Cardiac septum (tissue), 1 donor: ENCODE measurements at regions not wholly inside any gene's neighbourhood (a gene's known extent, or its start where the extent isn't known, plus 50 kb on each side); places are given as distances from the start of the nearest gene placed in this dataset.

Source experiments
- DNase-seq: peaks from one replicate; pipeline ENCODE4 v3.0.0-alpha.2; 2020; ENCODE audit warnings: low spot score
- intact Hi-C: fragments of 100-400 bp; cut with DNase I; formaldehyde crosslinking; loops from one replicate; pipeline ENCODE4 v1.14.0; 2022
- donor health status: DM: no; HTN: no; CAD: no.

- intact Hi-C loops: no loop called here
- no peak for DNase-seq
Measured at GRCh38 chr9:35540315-35540714, 50.4 kb downstream of the RUSC2 start.

GRCh38 chr9:35546853-35547252 lies 56.9 kb downstream of the RUSC2 start:
- intact Hi-C loops: no loop called here
- no peak for DNase-seq

DNA sequence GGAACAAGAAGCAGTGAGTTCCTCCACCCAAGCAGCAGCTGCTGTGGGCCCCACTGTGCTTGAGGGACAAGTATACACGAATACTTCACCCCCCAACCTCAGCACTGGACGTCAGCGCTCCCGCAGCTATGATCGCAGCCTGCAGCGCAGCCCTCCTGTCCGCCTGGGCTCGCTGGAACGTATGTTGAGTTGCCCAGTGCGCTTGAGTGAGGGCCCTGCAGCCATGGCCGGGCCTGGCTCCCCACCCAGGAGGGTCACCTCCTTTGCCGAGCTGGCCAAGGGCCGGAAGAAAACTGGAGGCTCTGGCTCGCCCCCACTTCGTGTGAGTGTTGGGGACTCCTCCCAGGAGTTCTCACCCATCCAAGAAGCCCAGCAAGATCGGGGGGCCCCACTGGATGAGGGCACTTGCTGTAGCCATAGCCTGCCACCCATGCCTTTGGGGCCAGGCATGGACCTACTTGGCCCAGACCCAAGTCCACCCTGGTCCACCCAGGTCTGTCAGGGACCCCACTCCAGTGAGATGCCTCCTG lies 57.1 kb upstream of the TESK1 start:
- DNase-seq: no peak
- intact Hi-C loops: no loop called here

DNA sequence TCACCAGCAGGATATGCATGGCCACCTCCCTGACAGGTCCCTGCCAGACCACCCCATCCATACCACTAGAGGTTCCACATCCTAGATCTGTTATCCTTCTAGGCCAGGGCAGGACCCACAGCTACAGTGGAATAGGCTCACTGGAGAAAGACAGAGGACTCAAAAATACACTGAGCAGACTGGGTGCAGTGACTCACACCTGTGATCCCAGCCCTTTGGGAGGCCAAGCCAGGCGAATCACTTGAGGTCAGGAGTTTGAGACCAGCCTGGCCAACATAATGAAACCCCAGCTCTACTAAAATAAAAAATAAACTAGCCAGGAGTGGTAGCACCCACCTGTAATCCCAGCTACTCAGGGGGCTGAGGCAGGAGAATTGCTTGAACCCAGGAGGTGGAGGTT lies 56.5 kb upstream of the TESK1 start:
- intact Hi-C loops: no loop called here
- no peak for DNase-seq

DNA sequence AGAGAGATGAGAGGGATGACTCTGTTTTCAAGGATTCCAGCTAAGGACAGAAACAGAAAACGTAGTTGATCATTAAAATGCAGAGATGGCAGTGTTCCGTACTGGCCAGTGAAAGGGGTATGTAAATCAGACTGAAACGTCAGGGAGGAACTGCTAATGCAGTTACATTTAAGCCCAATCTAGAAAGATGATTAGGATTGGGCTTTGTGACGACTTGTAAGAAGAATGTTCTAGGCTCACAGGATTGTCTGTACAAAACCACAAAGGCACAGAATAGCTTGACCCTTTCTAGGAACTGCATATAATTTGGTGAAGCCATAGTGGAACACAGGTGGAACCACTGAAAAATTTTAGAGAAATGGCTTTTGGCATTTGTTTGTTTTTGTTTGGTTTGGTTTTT lies 55.6 kb upstream of the TESK1 start:
- no peak for DNase-seq
- intact Hi-C loops: no loop called here

DNA sequence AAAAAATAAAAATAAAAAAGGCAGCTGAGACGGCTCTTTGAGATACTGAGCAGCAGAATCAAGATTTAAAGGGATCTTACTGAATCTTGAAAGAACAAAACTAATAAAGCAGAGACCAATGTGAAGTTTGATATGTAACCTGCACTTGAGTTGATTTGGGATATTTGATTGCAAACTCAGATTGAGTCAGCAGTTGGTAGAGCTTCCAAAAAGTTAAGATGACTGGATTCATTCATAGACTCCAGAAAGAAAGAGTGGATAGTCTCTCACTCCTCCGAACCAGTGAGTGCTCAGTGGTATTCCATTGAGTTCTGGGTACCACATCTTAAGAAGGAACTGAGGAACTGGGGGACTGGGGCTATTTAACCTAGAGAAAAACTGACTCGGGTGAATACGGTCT lies 52.7 kb upstream of the TESK1 start:
- DNase-seq: no peak
- intact Hi-C loops: loop anchor here (2.0 to 10.0 kb wide), 3 partner anchors 40 to 438 kb away; partner anchors contain the start of genes ATOSB and RUSC2

DNA sequence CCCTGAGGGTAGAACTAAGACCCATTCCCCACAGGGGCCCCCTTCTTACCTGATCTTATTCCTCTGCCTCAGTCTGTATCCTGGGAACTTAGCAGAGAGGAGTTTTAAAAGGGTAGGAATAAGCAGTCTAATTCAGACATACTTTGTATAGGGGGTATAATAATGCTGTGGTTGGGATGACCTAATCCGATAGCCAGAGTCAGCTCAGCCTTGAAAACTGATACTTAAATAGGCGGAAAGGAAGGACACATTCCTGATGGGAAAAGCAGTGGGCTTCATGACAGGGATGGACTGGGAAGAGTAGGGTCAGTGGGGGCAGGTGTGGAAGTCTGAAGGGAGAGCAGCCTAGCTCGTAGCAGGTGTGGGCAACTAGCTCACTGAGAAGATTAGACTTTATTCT lies 52.2 kb upstream of the TESK1 start:
- intact Hi-C loops: loop anchor here (2.0 to 10.0 kb wide), 3 partner anchors 41 to 438 kb away; partner anchors contain the start of genes ATOSB and RUSC2
- no peak for DNase-seq

- intact Hi-C loops: loop anchor here (2.0 to 10.0 kb wide), 4 partner anchors 42 to 439 kb away; partner anchors contain the start of genes ATOSB and RUSC2
- no peak for DNase-seq
Measured at GRCh38 chr9:35553670-35554543, 51.2 kb upstream of the TESK1 start.

- intact Hi-C loops: loop anchor here (2.0 to 10.0 kb wide), 2 partner anchors 74 to 440 kb away; partner anchors contain the start of gene ATOSB
- DNase-seq: no peak
Measured at GRCh38 chr9:35555246-35555701, 49.8 kb upstream of the TESK1 start.
